Skeletal muscle tissue (tissue), 3 donors: ENCODE measurements at regions not wholly inside any gene's neighbourhood (a gene's known extent, or its start where the extent isn't known, plus 50 kb on each side); places are given as distances from the start of the nearest gene placed in this dataset.

Experiments
- H3K27ac ChIP-seq: one replicate; pipeline ENCODE4 v1.7.0; 2013; ENCODE audit warnings: mild to moderate bottlenecking, low read depth, low read length, inconsistent platforms
- H3K27me3 ChIP-seq, 3 donors: one replicate each; pipeline ENCODE4 v1.7.0; 2013; ENCODE audit warnings: low read length in 3 of 3; ENCODE audit not compliant: control insufficient read depth in 3 of 3, insufficient read depth in 3 of 3
- H3K36me3 ChIP-seq, 3 donors: one replicate each; pipeline ENCODE4 v1.7.0; 2013; ENCODE audit warnings: low read length in 3 of 3; ENCODE audit not compliant: control insufficient read depth in 3 of 3, insufficient read depth in 3 of 3
- H3K4me1 ChIP-seq, 3 donors: one replicate each; pipeline ENCODE4 v1.7.0; 2013; ENCODE audit warnings: low read length in 3 of 3, mild to moderate bottlenecking in 3 of 3; ENCODE audit not compliant: control insufficient read depth in 3 of 3, insufficient read depth in 3 of 3
- H3K4me3 ChIP-seq, 3 donors: one replicate each; pipeline ENCODE4 v1.7.0; 2013; ENCODE audit warnings: low read length in 3 of 3
- H3K9ac ChIP-seq, 3 donors: one replicate each; pipeline ENCODE4 v1.7.0; 2013; ENCODE audit warnings: low read length in 3 of 3, mild to moderate bottlenecking in 3 of 3, moderate library complexity in 2 of 3, low read depth in 1 of 3
- H3K9me3 ChIP-seq, 3 donors: one replicate each; pipeline ENCODE4 v1.7.0; 2013; ENCODE audit warnings: low read length in 3 of 3; ENCODE audit not compliant: control insufficient read depth in 3 of 3
- donor health status: Osteomylitis.

DNA sequence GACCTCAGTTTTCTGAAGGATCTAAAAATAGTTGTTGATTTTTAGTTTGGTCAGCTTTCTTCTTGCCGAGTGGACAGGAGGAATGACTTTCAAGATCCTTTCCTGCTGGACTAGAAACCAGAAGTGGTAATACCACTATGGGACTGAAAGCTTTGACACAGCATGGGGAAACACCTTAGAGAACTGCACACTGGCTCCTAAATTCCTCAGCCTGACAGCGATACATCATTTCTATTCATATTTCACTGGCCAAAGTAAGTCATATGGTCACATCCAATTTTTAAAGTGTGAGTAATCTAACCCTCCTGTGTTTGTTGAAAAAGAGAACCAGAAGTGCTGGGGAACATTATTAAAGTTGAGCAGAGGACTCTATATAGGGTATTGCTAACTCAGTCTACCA lies 244.7 kb upstream of the MMADHC start:
- Histone ChIP-seq H3K27ac (no peak overlapping the region), H3K36me3 (no peaks in the 10 kb centered on the region), H3K4me1 (peaks cover 0 to 2% (median 0%) of the 10 kb centered on the region in 3 donors), H3K9ac (no peak overlapping the region), H3K4me3 (no peak overlapping the region), H3K9me3 (no peaks in the 10 kb centered on the region), H3K27me3 (no peaks in the 10 kb centered on the region)

DNA sequence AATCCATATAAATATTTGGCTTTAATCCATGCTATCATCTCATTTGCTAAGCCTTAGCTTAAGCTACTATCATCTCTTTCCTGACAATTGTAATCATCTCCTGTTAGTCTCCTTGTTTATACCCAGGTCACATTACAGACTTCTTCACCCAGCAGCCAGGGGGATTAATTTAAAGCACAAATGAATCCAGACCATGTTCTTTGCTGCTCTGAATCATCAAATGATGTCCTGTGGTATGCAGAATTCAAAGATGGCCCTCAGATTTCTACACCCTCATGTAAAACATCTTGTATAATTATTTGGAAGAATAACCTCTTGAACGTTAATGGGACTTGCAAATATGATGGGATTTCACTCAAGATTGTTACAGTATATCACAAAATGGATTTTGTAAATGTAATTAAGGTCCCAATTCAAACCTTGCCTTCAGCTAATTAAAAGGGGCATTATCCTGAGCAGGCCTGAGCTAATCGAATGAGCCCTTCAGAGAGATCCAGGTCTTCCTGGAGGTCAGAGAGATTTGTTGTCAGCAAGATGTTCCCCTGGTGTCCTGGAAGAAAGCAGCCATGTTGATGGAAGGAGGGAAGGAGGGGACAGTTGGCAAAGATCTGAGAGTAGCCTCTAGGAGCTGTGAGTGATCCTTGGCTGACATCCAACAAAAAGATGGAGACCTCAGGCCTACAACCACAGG lies 241.1 kb upstream of the MMADHC start:
- no peak overlapping the region for H3K9ac ChIP-seq

DNA sequence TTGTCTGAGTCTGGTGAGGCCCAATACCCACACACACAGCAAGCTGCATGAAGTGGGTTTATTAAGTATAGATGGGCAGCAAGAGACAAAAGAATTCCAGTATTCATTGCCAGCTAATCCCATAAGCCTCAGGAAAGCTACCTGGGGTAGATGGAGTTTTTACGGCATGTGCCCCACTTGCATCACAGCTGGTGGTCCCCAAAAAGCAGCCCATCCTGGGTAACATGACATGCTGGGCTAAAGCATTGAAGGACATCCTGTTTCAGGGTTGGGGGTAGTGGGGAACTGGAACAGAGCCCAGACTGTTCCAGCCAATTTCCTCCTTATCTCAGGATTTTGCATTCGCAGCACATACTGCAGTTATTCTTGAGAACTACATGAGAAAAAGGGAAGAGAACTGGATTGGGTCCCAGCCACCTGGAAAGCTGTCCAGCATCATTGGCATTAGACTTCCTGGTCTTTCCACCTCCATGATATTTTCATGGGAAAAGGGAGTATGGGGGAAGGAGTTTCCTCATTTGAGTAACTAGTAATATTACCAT lies 240.1 kb upstream of the MMADHC start:
- no peak overlapping the region for H3K9ac ChIP-seq
- no peak overlapping the region for H3K4me3 ChIP-seq
- H3K36me3 ChIP-seq = no peaks in the 10 kb centered on the region
- H3K9me3 ChIP-seq = no peaks in the 10 kb centered on the region
- H3K4me1 ChIP-seq = peaks cover 0 to 2% (median 0%) of the 10 kb centered on the region in 3 donors
- no peak overlapping the region for H3K27ac ChIP-seq
- H3K27me3 ChIP-seq = no peaks in the 10 kb centered on the region

More for the DNA sequence above, 241.1 kb upstream of the MMADHC start:
- Histone ChIP-seq H3K27ac (no peak overlapping the region), H3K36me3 (no peaks in the 10 kb centered on the region), H3K4me3 (no peak overlapping the region), H3K4me1 (peaks cover 0 to 2% (median 0%) of the 10 kb centered on the region in 3 donors), H3K9me3 (no peaks in the 10 kb centered on the region), H3K27me3 (no peaks in the 10 kb centered on the region)

DNA sequence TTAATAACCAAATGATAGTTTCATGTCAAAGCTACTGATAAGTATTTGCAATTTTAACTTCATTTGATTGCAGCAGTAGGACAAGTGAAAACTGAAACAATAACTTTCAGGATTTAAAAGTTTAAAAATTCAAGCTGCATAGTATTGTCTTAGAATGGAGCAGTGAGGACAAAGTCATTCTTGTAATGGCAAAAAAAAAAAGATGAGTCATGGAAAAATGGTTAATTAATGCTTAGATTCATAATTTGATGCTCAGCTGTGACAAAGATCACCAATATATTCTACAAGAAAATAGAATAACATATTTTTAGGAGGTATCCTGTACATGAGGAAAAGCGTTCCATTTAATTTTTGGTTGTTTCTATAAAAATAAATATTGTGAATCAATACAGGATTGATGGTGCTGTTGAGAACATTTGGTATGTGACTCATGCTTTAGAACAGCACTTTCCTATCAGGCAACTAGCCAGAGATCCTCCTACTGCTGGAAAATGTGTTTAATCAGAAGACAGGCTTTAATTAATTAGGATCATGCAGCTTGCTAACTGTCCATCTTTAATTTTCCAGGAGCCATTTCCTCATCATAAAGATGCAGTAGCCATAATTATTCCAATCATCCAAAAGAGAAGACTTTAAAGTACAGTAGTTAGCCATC lies 239.0 kb upstream of the MMADHC start:
- Histone ChIP-seq H3K36me3 (no peaks in the 10 kb centered on the region), H3K27ac (no peak overlapping the region), H3K9ac (no peak overlapping the region), H3K27me3 (no peaks in the 10 kb centered on the region), H3K9me3 (no peaks in the 10 kb centered on the region), H3K4me3 (no peak overlapping the region), H3K4me1 (peaks cover 0 to 2% (median 0%) of the 10 kb centered on the region in 3 donors)

DNA sequence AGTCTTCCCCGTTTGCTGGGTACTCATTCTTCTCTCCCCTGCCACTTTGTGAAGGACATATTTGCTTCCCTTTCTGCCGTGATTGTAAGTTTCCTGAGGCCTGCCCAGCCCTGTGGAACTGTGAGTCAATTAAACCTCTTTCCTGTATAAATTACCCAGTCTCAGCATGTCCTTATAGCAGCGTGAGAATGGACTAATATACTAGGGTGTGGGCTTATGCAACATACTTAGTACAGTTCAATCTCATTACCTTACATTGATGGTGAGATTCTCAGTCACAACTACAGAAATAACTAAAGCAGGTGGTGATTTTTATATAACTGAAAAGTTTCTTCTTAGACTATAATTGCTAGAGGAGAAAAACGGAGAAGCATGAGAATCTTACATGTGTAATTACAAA lies 237.9 kb upstream of the MMADHC start:
- Histone ChIP-seq H3K9ac (no peak overlapping the region), H3K36me3 (no peaks in the 10 kb centered on the region), H3K27ac (no peak overlapping the region), H3K9me3 (no peaks in the 10 kb centered on the region), H3K4me3 (no peak overlapping the region), H3K4me1 (peaks cover 0 to 2% (median 0%) of the 10 kb centered on the region in 3 donors), H3K27me3 (no peaks in the 10 kb centered on the region)

DNA sequence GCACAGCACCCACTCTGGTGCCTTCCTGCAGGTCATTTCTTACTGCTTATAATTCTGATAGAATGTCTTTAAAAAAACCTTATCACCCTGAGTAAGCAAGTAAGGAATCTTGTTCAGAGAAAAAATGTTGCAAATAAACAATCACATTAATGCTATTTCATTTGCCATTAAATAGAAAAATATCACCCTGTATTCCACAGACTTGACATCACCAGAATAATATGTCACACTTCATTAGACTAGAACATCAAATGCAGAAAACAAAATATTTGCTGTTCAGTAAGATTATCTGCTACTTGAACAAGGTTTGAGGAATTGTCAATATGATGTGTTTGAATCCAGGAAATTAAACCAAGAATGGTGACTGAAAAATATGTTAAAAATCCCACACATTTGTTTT lies 236.6 kb upstream of the MMADHC start:
- no peaks in the 10 kb centered on the region for H3K36me3 ChIP-seq
- no peaks in the 10 kb centered on the region for H3K27me3 ChIP-seq
- no peak overlapping the region for H3K9ac ChIP-seq
- H3K9me3 ChIP-seq = no peaks in the 10 kb centered on the region
- H3K4me1 ChIP-seq = peaks cover 0 to 2% (median 0%) of the 10 kb centered on the region in 3 donors
- no peak overlapping the region for H3K4me3 ChIP-seq
- H3K27ac ChIP-seq = no peak overlapping the region

DNA sequence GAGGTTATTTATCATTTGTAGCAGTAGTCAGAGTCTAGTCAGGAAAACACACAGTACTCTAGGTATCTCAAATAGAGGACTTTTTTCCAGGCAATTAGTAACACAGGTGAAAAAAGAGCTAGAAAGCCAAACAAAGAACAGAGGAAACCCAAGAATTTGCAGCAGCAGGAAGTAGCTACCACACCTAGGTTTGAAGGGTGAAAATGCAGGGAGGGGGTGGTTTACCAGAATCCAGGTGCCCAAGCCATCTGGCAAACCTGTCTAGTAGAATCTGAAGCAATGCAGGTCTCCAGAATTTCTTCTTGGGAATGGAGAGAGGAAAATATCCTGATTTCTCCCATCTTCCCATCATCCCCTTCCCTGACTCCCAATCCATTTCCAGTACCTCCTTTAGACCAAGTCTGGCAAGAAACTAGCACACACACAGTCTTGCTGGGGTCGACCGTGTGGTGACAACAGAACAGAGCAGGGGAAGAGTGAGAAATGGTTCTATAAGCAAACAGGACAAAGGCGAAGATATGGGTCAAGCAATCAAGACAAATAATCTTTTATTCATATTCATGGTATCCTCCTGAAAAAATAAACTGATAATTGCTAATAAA lies 231.9 kb upstream of the MMADHC start:
- Histone ChIP-seq H3K27ac (no peak overlapping the region), H3K9ac (no peak overlapping the region), H3K4me3 (no peak overlapping the region), H3K9me3 (no peaks in the 10 kb centered on the region), H3K27me3 (no peaks in the 10 kb centered on the region), H3K36me3 (no peaks in the 10 kb centered on the region), H3K4me1 (no peaks in the 10 kb centered on the region)

DNA sequence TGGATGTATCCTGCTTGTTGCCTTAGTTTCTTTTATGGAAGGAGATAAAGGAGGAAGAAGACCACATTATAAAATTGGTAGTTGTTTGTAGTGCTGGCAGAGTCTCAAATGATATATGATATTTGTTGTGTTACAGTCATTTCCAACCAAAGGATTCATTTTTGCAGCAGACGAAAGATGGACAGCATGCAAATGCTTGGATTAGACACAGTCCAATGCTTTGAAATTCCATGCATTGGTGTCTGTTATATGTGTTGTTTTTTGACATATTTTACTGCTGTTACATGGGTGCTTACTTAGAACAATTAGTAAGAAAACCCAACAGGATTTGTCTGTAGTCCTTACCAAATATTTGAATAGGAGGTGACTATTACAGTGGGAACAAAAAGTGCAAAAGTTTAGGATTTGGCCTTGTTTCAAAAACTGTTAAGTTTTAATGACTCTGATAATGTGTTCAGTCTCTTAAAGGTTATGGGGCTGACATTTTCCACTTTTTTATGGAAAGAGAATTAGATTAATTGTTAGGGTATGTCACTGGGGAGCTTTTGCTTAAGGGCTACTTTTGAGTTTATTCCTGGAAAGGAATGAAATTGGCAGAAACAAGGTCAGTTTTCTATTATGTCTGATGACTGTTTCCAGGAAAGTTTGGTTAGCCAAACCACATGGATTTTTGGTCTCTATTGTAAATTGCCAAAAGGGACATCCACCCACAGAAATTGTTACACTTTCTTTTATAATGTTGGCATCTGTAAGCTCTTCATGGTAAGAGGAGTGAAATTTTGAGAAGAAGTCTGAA lies 229.4 kb upstream of the MMADHC start:
- Histone ChIP-seq H3K36me3 (no peaks in the 10 kb centered on the region), H3K27me3 (no peaks in the 10 kb centered on the region), H3K4me1 (no peaks in the 10 kb centered on the region), H3K9ac (no peak overlapping the region), H3K4me3 (no peak overlapping the region), H3K9me3 (no peaks in the 10 kb centered on the region), H3K27ac (no peak overlapping the region)

DNA sequence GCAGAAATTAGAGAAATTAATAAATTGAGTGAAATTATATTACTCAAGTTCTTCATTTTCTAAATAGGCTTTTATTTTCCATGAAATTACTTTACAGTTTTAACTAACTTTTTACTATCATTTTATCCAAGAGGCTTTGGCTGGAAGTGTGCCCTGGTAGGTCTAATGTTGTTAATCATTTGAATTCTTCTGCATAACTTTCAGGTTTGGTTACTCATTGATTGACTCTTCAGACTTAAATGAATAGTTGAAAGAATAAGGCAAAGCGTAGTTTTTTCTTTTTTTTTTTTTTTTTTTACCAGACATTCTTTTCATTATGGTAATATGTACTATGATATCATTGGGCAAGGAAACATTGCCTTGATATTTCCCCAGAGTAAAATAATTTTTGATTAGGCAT lies 228.4 kb upstream of the MMADHC start:
- Histone ChIP-seq H3K4me3 (no peak overlapping the region), H3K27me3 (no peaks in the 10 kb centered on the region), H3K9ac (no peak overlapping the region), H3K27ac (no peak overlapping the region), H3K36me3 (no peaks in the 10 kb centered on the region), H3K4me1 (no peaks in the 10 kb centered on the region), H3K9me3 (no peaks in the 10 kb centered on the region)
